ENCODE measurements at regions not wholly inside any gene's neighbourhood (a gene's known extent, or its start where the extent isn't known, plus 50 kb on each side); places are given as distances from the start of the nearest gene placed in this dataset.

DNA sequence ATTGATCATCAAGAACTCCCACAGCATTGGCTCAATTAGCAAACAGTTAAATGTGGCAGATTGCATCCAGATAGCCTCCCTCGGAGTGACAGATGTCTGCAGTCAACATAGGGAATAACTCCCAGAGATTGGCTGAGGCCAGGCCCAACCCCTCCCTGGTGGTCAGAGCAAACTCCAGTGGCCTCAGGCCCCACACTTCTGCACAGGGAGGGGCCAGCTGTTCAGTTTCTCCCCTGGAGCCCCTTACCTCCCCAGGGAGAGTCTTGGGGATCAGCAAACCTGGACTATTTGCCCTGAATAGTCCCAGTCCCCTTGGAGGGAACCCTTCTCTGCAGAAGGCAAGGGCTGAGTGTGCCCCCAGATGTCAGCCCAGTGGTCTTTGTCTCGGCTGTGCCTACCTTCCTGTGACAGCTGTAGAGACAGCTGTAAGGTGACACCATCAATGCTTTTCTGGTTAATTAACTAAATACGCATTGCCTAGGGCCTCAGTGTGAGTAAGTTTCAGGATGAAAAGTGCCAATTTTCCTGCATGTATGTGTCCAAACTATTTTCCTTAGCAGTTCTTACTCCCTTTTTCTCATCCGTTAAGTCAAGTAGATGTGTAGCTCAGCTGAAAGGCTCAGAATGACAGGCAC lies 102.7 kb upstream of the UQCRFS1 start:
- no peak overlapping the region for H3K27ac ChIP-seq
- TF ChIP-seq, protein P1, sequence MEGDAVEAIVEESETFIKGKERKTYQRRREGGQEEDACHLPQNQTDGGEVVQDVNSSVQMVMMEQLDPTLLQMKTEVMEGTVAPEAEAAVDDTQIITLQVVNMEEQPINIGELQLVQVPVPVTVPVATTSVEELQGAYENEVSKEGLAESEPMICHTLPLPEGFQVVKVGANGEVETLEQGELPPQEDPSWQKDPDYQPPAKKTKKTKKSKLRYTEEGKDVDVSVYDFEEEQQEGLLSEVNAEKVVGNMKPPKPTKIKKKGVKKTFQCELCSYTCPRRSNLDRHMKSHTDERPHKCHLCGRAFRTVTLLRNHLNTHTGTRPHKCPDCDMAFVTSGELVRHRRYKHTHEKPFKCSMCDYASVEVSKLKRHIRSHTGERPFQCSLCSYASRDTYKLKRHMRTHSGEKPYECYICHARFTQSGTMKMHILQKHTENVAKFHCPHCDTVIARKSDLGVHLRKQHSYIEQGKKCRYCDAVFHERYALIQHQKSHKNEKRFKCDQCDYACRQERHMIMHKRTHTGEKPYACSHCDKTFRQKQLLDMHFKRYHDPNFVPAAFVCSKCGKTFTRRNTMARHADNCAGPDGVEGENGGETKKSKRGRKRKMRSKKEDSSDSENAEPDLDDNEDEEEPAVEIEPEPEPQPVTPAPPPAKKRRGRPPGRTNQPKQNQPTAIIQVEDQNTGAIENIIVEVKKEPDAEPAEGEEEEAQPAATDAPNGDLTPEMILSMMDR (conservative IDR thresholded peaks at IDR 0.05; ENCODE audit: low read depth), result no peak
- DNase-seq (ENCODE audit: low spot score), result no peak
- POLR2A ChIA-PET (ENCODE audit: low non-redundant PET), result no interaction called here
- CTCF ChIA-PET, result interaction anchor here (0.7 kb wide), 1 partner anchor 310 kb away, joined by 3 read pairs; no protein-coding TSS in a partner anchor

GRCh38 chr19:29318581-29318980 lies 105.6 kb upstream of the UQCRFS1 start:
- TF ChIP-seq, protein P1 (conservative IDR thresholded peaks at IDR 0.05; ENCODE audit: low read depth), result no peak
- DNase-seq (ENCODE audit: low spot score), result no peak
- no peak overlapping the region for H3K27ac ChIP-seq
- POLR2A ChIA-PET (ENCODE audit: low non-redundant PET), result no interaction called here
- CTCF ChIA-PET, result no interaction called here

DNA sequence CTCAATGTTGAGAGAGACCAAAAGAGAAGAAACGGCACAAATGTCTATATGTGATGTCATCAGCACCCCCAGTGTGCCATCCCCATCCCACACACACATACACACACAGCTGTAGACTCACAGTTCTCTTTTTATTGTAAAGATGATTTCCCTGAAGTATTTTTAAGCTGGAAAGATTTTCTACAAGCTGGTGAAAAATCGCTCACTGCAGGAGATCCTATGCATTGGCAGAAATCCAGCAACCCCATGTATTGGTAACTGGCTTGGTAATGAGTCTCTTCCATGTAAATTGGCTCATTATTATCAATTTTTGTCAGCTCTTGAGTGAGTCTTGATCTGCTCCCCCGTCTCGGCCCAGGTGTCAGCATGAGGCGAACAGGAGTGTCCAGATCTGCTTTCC lies 107.1 kb upstream of the UQCRFS1 start:
- POLR2A ChIA-PET (ENCODE audit: low non-redundant PET), result no interaction called here
- no peak overlapping the region for H3K27ac ChIP-seq
- DNase-seq (ENCODE audit: low spot score), result no peak
- TF ChIP-seq, protein P1 (conservative IDR thresholded peaks at IDR 0.05; ENCODE audit: low read depth), result no peak
- CTCF ChIA-PET, result no interaction called here

- DNase-seq (ENCODE audit: low spot score), result no peak
- TF ChIP-seq, protein P1 (conservative IDR thresholded peaks at IDR 0.05; ENCODE audit: low read depth), result no peak
- ChIA-PET CTCF (no interaction called here), POLR2A (ENCODE audit: low non-redundant PET) (no interaction called here)
- H3K27ac ChIP-seq, result no peak overlapping the region
These were observed 107.7 kb upstream of the UQCRFS1 start for GRCh38 chr19:29320618-29321017.

DNA sequence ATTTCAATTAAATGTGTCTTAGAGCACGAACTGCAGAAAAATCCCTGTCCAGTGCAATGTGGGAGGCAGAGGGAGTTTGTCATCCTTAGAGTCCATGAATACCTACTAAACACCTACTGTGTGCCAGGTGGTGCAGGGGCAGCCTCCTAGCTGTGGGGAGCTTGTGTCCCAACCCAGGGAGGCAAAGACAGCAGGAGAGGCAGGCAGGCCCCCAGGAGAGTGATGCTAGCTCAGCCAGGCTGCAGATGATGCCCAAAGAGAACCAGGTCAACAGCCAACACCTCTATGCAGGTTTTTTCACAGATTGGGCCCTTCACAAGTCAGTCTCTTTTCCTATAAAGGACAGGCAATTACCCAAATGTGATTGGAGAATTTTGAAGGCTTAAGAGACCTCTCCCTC lies 108.2 kb upstream of the UQCRFS1 start:
- DNase-seq (ENCODE audit: low spot score), result no peak
- TF ChIP-seq, protein P1 (conservative IDR thresholded peaks at IDR 0.05; ENCODE audit: low read depth), result no peak
- CTCF ChIA-PET, result no interaction called here
- POLR2A ChIA-PET (ENCODE audit: low non-redundant PET), result no interaction called here
- H3K27ac ChIP-seq, result no peak overlapping the region

DNA sequence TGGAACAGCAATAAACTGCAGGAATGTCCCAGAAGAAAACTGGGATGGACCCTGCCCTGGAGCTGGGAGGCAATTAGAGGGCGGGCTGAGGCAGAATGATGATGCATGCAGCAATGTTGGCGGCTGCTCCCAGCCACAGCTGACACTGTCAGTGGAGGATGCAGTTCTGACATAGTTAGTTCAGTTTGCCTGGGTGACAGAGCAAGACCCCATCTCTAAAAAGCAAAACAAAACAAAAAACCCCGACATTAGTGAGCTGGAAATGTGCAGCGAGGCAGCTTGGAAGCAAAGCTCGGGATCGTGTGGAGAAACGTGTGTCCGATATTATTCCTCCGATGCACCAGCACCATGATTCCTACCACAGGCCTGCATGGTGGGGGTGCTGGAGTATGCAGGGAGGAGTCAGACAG lies 110.1 kb upstream of the UQCRFS1 start:
- no peak overlapping the region for H3K27ac ChIP-seq
- no peak for DNase-seq (ENCODE audit: low spot score)
- ChIA-PET POLR2A (ENCODE audit: low non-redundant PET) (no interaction called here), CTCF (interaction anchor here (0.7 kb wide), 1 partner anchor 405 kb away, joined by 6 read pairs; no protein-coding TSS in a partner anchor)
- TF ChIP-seq, protein P1 (conservative IDR thresholded peaks at IDR 0.05; ENCODE audit: low read depth), result no peak
